PFSK-1 (cell line): ENCODE measurements at regions not wholly inside any gene's neighbourhood (a gene's known extent, or its start where the extent isn't known, plus 50 kb on each side); places are given as distances from the start of the nearest gene placed in this dataset.

Experiments used
- POLR2AphosphoS5 ChIP-seq: IDR thresholded peaks from 2 replicates; pipeline ENCODE4 v1.6.1; 2012; ENCODE audit warnings: low read depth, mild to moderate bottlenecking, control low read depth, low read length, moderate library complexity
- TAF1 ChIP-seq: IDR thresholded peaks from 2 replicates; pipeline ENCODE4 v1.6.1; 2012; ENCODE audit warnings: low read length, control low read depth, borderline replicate concordance; ENCODE audit not compliant: insufficient read depth
- TF ChIP-seq, protein P1 (sequence below), 2 experiments: IDR thresholded peaks; 2 replicates each; pipeline versions ENCODE4 v1.6.1 to v1.8.0; 2011 to 2012; ENCODE audit warnings: low read depth in 2 of 2, low read length in 2 of 2, control low read depth in 1 of 2, inconsistent platforms in 1 of 2, mild to moderate bottlenecking in 1 of 2, moderate library complexity in 1 of 2; ENCODE audit not compliant: insufficient read depth in 1 of 2

DNA sequence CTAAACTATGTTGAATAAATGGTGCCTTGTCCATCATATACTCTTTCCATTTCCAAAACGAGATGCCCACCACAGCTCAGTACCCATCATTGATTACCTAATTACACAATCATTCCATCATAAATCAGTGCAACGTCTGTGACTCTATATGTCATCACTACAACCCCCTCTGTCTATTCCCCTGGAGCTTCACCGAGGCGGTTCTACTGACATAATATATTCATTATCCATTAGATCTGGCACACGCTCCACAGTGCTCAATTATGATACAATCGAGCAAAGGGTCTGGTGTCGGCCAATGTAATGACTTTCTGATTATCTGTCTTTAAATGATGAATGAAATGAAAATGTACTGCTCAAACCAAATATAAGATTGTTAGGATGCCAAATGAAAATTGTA lies 1737.7 kb upstream of the WWC1 start:
- TF ChIP-seq POLR2AphosphoS5 (no peak), TAF1 (no peak)
- TF ChIP-seq, protein P1, sequence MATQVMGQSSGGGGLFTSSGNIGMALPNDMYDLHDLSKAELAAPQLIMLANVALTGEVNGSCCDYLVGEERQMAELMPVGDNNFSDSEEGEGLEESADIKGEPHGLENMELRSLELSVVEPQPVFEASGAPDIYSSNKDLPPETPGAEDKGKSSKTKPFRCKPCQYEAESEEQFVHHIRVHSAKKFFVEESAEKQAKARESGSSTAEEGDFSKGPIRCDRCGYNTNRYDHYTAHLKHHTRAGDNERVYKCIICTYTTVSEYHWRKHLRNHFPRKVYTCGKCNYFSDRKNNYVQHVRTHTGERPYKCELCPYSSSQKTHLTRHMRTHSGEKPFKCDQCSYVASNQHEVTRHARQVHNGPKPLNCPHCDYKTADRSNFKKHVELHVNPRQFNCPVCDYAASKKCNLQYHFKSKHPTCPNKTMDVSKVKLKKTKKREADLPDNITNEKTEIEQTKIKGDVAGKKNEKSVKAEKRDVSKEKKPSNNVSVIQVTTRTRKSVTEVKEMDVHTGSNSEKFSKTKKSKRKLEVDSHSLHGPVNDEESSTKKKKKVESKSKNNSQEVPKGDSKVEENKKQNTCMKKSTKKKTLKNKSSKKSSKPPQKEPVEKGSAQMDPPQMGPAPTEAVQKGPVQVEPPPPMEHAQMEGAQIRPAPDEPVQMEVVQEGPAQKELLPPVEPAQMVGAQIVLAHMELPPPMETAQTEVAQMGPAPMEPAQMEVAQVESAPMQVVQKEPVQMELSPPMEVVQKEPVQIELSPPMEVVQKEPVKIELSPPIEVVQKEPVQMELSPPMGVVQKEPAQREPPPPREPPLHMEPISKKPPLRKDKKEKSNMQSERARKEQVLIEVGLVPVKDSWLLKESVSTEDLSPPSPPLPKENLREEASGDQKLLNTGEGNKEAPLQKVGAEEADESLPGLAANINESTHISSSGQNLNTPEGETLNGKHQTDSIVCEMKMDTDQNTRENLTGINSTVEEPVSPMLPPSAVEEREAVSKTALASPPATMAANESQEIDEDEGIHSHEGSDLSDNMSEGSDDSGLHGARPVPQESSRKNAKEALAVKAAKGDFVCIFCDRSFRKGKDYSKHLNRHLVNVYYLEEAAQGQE (IDR thresholded peaks at IDR 0.05; ENCODE audit: insufficient read depth in 1 of 2, low read depth in 2 of 2, low read length in 2 of 2), result no peak
